Ramos (cell line): ENCODE measurements at regions not wholly inside any gene's neighbourhood (a gene's known extent, or its start where the extent isn't known, plus 50 kb on each side); places are given as distances from the start of the nearest gene placed in this dataset.

Source experiments
- in situ Hi-C: fragments of 300-500 bp; cut with MboI; formaldehyde crosslinking; loops from one replicate; pipeline ENCODE4 v1.14.3; 2022; ENCODE audit warnings: low sequenced_read_pairs; ENCODE audit not compliant: unreplicated experiment

DNA sequence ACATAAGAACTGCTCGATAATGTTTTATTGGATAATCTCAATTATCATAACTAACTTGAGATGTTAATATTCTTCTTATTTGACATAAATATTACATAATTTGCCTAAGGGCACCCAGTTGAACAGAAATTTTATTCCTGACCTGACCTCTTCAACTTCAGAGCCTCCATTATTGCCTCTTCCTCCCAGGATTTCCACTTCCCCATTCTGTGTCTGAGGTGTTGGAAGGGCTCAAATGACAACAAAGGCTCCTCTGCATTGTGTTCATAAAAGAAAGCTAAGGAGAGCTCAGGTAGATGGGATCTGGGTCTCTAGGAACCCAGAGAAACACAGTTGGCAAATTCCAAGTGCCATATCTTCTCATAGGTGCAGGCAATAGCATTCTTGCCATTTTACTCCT is 61.2 kb upstream of the ARHGAP20 start:
- in situ Hi-C loops = no loop called here

DNA sequence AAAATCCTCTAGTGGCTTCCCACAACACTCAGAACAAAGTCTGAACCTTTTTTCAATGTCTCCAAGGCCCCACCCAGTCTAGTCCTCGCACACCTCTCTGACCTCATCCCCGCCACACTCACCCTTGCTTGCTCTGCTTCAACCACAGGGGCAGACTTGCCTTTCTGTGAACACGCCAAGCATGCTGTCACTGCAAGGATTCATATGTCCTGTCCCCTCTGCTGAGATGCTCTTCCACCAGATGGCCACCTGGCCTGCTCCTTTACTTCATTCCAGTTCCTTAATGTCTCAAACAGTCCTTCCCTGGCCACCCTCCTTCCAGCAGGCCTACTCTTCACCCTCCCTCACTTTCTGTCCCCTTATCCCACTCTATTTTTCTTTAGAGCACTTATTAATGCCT is 60.6 kb upstream of the ARHGAP20 start:
- in situ Hi-C loops = no loop called here

DNA sequence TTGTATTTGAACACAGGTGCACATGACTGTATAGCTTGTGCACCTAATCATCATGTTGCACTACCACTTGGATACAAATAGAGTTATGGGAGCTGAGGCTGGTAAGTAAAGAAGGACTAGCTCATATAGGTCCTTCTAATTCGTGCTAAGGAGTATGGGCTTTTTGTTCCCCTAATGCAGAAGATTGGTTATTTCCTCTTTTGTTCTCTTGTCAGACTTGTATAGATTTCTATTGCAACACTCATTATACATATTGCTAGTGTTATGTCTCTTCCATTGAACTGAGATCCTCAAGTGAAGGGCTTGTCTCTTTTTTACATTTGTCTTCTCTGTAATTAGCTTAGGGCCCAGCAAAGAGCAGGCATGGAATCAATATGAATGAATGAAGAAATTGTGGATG is 54.1 kb upstream of the ARHGAP20 start:
- in situ Hi-C loops = no loop called here

DNA sequence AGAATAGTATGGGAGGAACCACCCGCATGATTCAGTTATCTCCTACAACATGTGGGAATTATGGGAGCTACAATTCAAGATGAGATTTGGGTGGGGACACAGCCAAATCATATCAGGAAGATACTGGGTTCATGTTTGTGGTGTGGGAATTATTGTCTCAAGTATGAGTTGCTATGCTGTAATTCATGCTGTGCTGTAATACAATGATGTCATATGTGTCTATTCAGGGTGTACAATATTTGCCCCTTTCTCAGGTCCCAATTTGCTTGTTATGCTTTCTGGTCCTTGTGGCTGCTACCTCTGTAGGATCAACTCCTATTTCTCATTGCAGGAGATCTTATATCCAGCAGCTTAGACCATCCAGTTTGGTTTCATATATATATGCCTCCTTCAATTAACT is 52.2 kb upstream of the ARHGAP20 start:
- in situ Hi-C loops = no loop called here

DNA sequence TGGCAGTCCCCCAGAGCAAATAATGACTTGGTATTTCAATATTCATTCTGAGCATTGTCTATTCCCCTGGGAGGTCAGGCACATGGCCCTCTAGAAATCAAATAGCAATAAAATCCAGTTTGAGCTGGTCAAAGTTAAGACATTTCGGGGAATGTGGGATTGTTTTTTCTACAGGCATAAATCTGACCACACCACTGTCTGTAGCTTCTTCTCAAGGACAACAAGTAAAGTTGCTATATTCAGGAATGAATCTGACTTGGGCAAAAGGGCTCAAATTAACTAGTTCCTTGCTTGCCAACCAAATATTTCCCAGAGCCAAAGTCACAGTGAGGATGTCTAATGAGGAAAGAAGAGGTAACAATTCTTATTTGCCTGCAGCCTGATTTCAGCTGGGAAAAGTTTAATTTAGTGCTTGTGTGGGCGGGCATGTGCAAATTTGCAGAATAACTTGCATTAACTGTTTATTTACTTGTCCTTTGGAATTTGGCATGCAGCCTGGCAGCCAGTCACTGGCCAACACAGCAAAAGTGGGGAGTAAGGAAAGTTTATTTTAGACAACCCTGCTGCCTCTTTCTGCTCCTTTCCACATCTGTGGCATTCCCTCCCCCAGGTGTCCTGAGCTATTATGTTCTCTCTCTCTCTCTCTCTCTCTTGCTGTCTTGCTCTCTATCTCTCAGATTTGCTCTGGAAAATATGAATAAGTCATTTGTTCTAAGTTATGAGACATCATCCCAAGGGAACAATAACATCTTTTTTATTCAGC is 51.2 kb upstream of the ARHGAP20 start:
- in situ Hi-C loops = no loop called here

DNA sequence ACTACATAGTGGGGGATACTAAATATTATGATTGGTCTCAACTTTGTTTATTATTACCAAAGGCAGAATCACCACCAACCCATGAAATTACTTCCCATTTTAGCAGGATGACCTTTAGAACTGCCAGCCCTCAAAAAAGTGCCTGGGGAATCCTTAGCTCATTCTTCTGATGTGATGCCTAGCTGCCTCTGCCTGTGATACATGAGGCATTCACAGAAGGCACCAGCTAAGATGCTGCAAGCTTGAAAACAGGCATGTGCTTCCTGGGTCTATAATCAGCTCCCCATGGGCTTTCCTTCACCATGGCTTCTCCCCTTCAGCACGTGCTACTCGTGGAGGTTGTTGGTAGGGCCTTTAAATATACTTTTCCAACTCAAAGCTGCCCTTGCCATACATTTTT is 50.4 kb upstream of the ARHGAP20 start:
- in situ Hi-C loops = no loop called here
